IMR-90 (cell line): ENCODE measurements at regions not wholly inside any gene's neighbourhood (a gene's known extent, or its start where the extent isn't known, plus 50 kb on each side); places are given as distances from the start of the nearest gene placed in this dataset.

Experiments used
- ATAC-seq: fragments of 200-7000 bp; cut with Tn5 transposase; 2 replicates; pipeline ENCODE4 v1.9.1; 2020; ENCODE audit warnings: low read depth, mild to moderate bottlenecking, moderate library complexity
- BruUV-seq: library from RNA; stranded (reverse); fragments of 400-500 nt; replicated peaks from 2 replicates; lab custom pipeline; 2021; lab: Mats Ljungman, UMichigan
- CTCF ChIA-PET: fragments of 300-600 bp; formaldehyde crosslinking; extraction: SDS; loops from one replicate; lab custom pipeline; 2021; ENCODE audit warnings: antibody characterized with exemption; lab: Yijun Ruan, JAX
- POLR2A ChIA-PET: fragments of 300-600 bp; sonication (Branson Sonifier 250); formaldehyde crosslinking; loops from one replicate; lab custom pipeline; 2022; ENCODE audit warnings: antibody characterized with exemption; ENCODE audit not compliant: unreplicated experiment; lab: Charles Lee
- DNase-seq: peaks from one replicate; pipeline ENCODE4 v3.0.0; 2013
- H2AFZ ChIP-seq: replicated peaks from 2 replicates; pipeline ENCODE3; 2013; ENCODE audit warnings: low read length, mild to moderate bottlenecking; ENCODE audit not compliant: poor library complexity
- H2AK5ac ChIP-seq: 2 replicates; pipeline ENCODE4 v1.6.1; 2013; ENCODE audit warnings: low read depth, low read length, inconsistent platforms
- H2AK9ac ChIP-seq: replicated peaks from 2 replicates; pipeline ENCODE3; 2013; ENCODE audit warnings: mild to moderate bottlenecking, low read depth, low read length, moderate library complexity; ENCODE audit not compliant: poor library complexity
- H2BK120ac ChIP-seq: 2 replicates; pipeline ENCODE4 v1.6.1; 2013; ENCODE audit warnings: low read depth, low read length, inconsistent platforms
- H2BK15ac ChIP-seq: 3 replicates; pipeline ENCODE4 v1.6.1; 2013; ENCODE audit warnings: low read depth, low read length, inconsistent platforms
- H2BK20ac ChIP-seq: 2 replicates; pipeline ENCODE4 v1.6.1; 2013; ENCODE audit warnings: low read depth, mild to moderate bottlenecking, inconsistent platforms, low read length, moderate library complexity
- H2BK5ac ChIP-seq: 2 replicates; pipeline ENCODE4 v1.6.1; 2013; ENCODE audit warnings: mild to moderate bottlenecking, low read depth, low read length, inconsistent platforms; ENCODE audit not compliant: poor library complexity, severe bottlenecking
- H3K14ac ChIP-seq: replicated peaks from 2 replicates; pipeline ENCODE4 v1.6.1; 2013; ENCODE audit warnings: low read depth, low read length, inconsistent platforms
- H3K18ac ChIP-seq: 2 replicates; pipeline ENCODE4 v1.6.1; 2013; ENCODE audit warnings: low read depth, low read length, control low read depth
- H3K23ac ChIP-seq: 2 replicates; pipeline ENCODE4 v1.6.1; 2013; ENCODE audit warnings: low read depth, low read length, inconsistent platforms
- H3K27ac ChIP-seq: 2 replicates; pipeline ENCODE4 v1.5.1; 2013; ENCODE audit warnings: mild to moderate bottlenecking, control low read depth, low read length; ENCODE audit not compliant: insufficient read depth
- H3K27me3 ChIP-seq: 2 replicates; pipeline ENCODE4 v1.6.1; 2013; ENCODE audit warnings: low read length; ENCODE audit not compliant: control insufficient read depth, insufficient read depth
- H3K36me3 ChIP-seq: 2 replicates; pipeline ENCODE4 v1.6.1; 2013; ENCODE audit warnings: low read length, mixed read lengths; ENCODE audit not compliant: control insufficient read depth, insufficient read depth
- H3K4ac ChIP-seq: 2 replicates; pipeline ENCODE4 v1.6.1; 2013; ENCODE audit warnings: low read depth, low read length, inconsistent platforms
- H3K4me1 ChIP-seq: 2 replicates; pipeline ENCODE4 v1.6.1; 2013; ENCODE audit warnings: low read length, mixed read lengths; ENCODE audit not compliant: control insufficient read depth, insufficient read depth
- H3K4me2 ChIP-seq: 2 replicates; pipeline ENCODE4 v1.6.1; 2013; ENCODE audit warnings: low read depth, mild to moderate bottlenecking, control low read depth, low read length, moderate library complexity
- H3K4me3 ChIP-seq: 2 replicates; pipeline ENCODE4 v1.5.1; 2013; ENCODE audit warnings: low read depth, mild to moderate bottlenecking, control low read depth, low read length, moderate library complexity; ENCODE audit not compliant: insufficient read depth
- H3K56ac ChIP-seq: 2 replicates; pipeline ENCODE4 v1.6.1; 2013; ENCODE audit warnings: low read length, inconsistent platforms; ENCODE audit not compliant: insufficient read depth; ENCODE audit errors: extremely low read depth
- H3K79me1 ChIP-seq, 2 experiments: 2 replicates each; pipeline ENCODE4 v1.6.1; 2013; ENCODE audit warnings: low read length in 2 of 2, inconsistent platforms in 1 of 2, low read depth in 1 of 2
- H3K9ac ChIP-seq: 2 replicates; pipeline ENCODE4 v1.6.1; 2013; ENCODE audit warnings: low read depth, low read length, control low read depth
- H3K9me1 ChIP-seq: 2 replicates; pipeline ENCODE4 v1.6.1; 2013; ENCODE audit warnings: low read length, inconsistent platforms; ENCODE audit not compliant: insufficient read depth
- H3K9me3 ChIP-seq: 2 replicates; pipeline ENCODE4 v1.6.1; 2013; ENCODE audit warnings: low read length; ENCODE audit not compliant: control insufficient read depth, insufficient read depth
- H4K20me1 ChIP-seq: 2 replicates; pipeline ENCODE4 v1.6.1; 2013; ENCODE audit warnings: low read length, inconsistent platforms; ENCODE audit not compliant: insufficient read depth
- H4K5ac ChIP-seq: 2 replicates; pipeline ENCODE4 v1.6.1; 2013; ENCODE audit warnings: mild to moderate bottlenecking, low read depth, low read length, control low read depth
- H4K8ac ChIP-seq, 2 experiments: 2 replicates each; pipeline ENCODE4 v1.6.1; 2013; ENCODE audit warnings: low read depth in 2 of 2, low read length in 2 of 2, control low read depth in 1 of 2, inconsistent platforms in 1 of 2
- H4K91ac ChIP-seq: 2 replicates; pipeline ENCODE4 v1.6.1; 2013; ENCODE audit warnings: low read depth, low read length, inconsistent platforms; ENCODE audit not compliant: insufficient read depth
- CEBPB ChIP-seq: IDR thresholded peaks from 2 replicates; pipeline ENCODE4 v1.6.1; 2012; ENCODE audit warnings: low read depth, low read length, improper control_type of control experiment
- CHD1 ChIP-seq: IDR thresholded peaks from 2 replicates; pipeline ENCODE4 v1.6.1; 2012; ENCODE audit warnings: low read depth, low read length, improper control_type of control experiment
- FOS ChIP-seq: fragments of 150-350 bp; IDR thresholded peaks from 2 replicates; pipeline ENCODE4 v1.6.1; 2016; ENCODE audit warnings: low read depth, low read length
- POLR2A ChIP-seq: IDR thresholded peaks from 2 replicates; pipeline ENCODE4 v1.6.1; 2012; ENCODE audit warnings: mild to moderate bottlenecking, low read depth, low read length
- RCOR1 ChIP-seq: IDR thresholded peaks from 2 replicates; pipeline ENCODE4 v1.6.1; 2012; ENCODE audit warnings: mild to moderate bottlenecking, low read length, improper control_type of control experiment; ENCODE audit not compliant: insufficient replicate concordance
- RFX5 ChIP-seq: IDR thresholded peaks from 2 replicates; pipeline ENCODE4 v1.8.0; 2012; ENCODE audit warnings: low read depth, mild to moderate bottlenecking, low read length, moderate library complexity
- WGBS, 2 experiments: methylation state at CpG; one replicate each; pipeline versions ENCODE4 v1.1.5 to v1.1.7; 2013; ENCODE audit warnings: missing lambda C conversion rate in 2 of 2; ENCODE audit not compliant: insufficient read length in 1 of 2; ENCODE audit errors: extremely low coverage in 2 of 2; 5-methylcytosine and 5-hydroxymethylcytosine counted together
- dilution Hi-C: fragments of 300-500 bp; cut with HindIII; formaldehyde crosslinking; loops from one replicate; pipeline ENCODE4 v1.14.3; 2018; ENCODE audit warnings: low sequenced_read_pairs; ENCODE audit not compliant: unreplicated experiment
- in situ Hi-C: fragments of 300-500 bp; cut with MboI; formaldehyde crosslinking; loops from 3 replicates; pipeline ENCODE4 v1.14.3; 2019; ENCODE audit warnings: low sequenced_read_pairs, inconsistent platforms, mixed read lengths
- intact Hi-C: fragments of 100-400 bp; cut with micrococcal nuclease; formaldehyde crosslinking; loops from 2 replicates; pipeline ENCODE4 v1.10.0; 2022

- Histone ChIP-seq H3K4me3 (no peak overlapping the region), H3K14ac (no peak overlapping the region), H3K23ac (no peak overlapping the region), H3K36me3 (no peaks in the 10 kb centered on the region), H4K91ac (no peak overlapping the region), H3K79me1 (no peaks in the 10 kb centered on the region), H2BK120ac (no peak overlapping the region), H3K4ac (no peak overlapping the region), H2BK15ac (no peak overlapping the region), H4K8ac (no peak overlapping the region), H3K27me3 (no peaks in the 10 kb centered on the region), H3K9me1 (no peaks in the 10 kb centered on the region), H2AK5ac (no peak overlapping the region), H2BK20ac (no peak overlapping the region), H2AFZ (no peak overlapping the region), H3K56ac (no peak overlapping the region), H3K18ac (no peak overlapping the region), H3K27ac (no peak overlapping the region), H3K9me3 (peaks cover 9% of the 10 kb centered on the region), H4K20me1 (no peaks in the 10 kb centered on the region), H3K4me2 (no peak overlapping the region), H4K5ac (no peak overlapping the region), H3K4me1 (no peaks in the 10 kb centered on the region), H2BK5ac (no peak overlapping the region), H3K9ac (no peak overlapping the region), H2AK9ac (no peak overlapping the region)
- BruUV-seq: no TSS peak
- DNase-seq: no peak
- no peak for ATAC-seq
- in situ Hi-C loops: no loop called here
- dilution Hi-C loops: no loop called here
- no CpG with 5 or more reads among the region's 2 CpGs for WGBS, 2 experiments
- POLR2A ChIA-PET: no interaction called here
- TF ChIP-seq RCOR1 (no peak), POLR2A (no peak), RFX5 (no peak), FOS (no peak), CHD1 (no peak), CEBPB (no peak)
- intact Hi-C loops: no loop called here
- CTCF ChIA-PET: no interaction called here
These were observed 98.7 kb upstream of the SLC35F3 start for GRCh38 chr1:233805786-233806185.
